HL-60/S4 (cell line): ENCODE measurements at regions not wholly inside any gene's neighbourhood (a gene's known extent, or its start where the extent isn't known, plus 50 kb on each side); places are given as distances from the start of the nearest gene placed in this dataset.
"Not testable (repeated sequence)": the region's sequence is repeated elsewhere in the genome, so short reads cannot be mapped to it uniquely, and the experiment has no call there.

ENCODE experiments used
- in situ Hi-C: fragments of 300-500 bp; cut with MboI; formaldehyde crosslinking; loops from 2 replicates; pipeline ENCODE4 v1.14.3; 2022; ENCODE audit warnings: low sequenced_read_pairs

GRCh38 chr1:58257003-58257402 lies 289.5 kb downstream of the OMA1 start:
- in situ Hi-C loops, result no loop called here

GRCh38 chr1:58256546-58256945 lies 290.0 kb downstream of the OMA1 start:
- in situ Hi-C loops, result no loop called here

DNA sequence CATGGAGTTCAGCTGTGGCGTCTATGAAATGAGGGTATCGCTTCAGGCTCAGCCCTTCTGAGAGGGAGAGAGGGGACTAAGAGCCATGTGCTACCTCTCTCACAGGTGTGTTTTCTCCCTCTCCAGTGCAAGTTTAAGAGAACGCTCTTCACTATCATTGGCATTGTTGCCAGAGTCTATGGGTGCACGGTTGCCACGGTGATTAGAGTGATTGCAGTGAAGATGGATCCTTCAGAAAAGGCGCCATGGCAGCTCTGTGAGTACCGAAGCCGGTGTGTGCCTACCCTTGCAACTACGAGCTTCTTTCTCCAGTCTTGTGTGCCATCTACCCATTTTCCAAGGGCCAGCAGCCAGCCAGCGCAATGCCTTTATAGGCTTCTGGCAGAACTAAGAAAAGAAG lies 290.5 kb downstream of the OMA1 start:
- in situ Hi-C loops, result no loop called here

GRCh38 chr1:58255192-58255591 lies 291.3 kb downstream of the OMA1 start:
- in situ Hi-C loops, result no loop called here

DNA sequence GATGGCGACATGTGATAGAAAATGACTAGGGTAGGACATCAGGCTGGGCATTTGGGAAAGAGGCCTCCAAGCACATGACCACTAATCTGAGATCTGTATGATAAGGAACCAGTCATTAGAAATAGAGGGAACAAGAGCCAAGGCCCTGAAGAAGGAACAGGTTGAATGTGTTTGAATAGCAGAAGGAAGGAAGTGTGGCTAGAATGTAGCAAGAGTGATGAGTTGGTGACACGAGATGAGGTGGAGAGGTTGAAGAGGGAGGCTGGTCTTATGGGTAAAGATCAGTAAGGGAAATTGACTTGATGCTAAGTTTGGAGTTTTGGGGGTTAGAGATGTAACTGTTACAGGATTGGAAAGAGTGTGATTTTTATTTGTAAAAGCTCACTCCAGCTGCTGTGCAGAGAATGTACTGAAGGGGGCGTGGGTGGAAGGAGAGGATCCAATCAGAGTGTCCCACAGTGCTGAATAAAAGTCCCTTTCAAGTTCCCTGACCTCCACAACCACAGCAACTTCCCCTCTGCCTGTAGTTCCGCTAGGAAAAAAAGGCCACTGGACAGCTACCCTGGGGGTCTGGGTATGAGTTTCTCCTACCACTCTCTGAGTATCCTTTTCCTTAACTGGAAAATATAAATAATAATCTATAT lies 295.0 kb downstream of the OMA1 start:
- in situ Hi-C loops, result no loop called here

- in situ Hi-C loops, result no loop called here
Observed at GRCh38 chr1:58250587-58250948, 296.0 kb downstream of the OMA1 start.

GRCh38 chr1:58249737-58250586 lies 296.6 kb downstream of the OMA1 start:
- in situ Hi-C loops, result no loop called here

DNA sequence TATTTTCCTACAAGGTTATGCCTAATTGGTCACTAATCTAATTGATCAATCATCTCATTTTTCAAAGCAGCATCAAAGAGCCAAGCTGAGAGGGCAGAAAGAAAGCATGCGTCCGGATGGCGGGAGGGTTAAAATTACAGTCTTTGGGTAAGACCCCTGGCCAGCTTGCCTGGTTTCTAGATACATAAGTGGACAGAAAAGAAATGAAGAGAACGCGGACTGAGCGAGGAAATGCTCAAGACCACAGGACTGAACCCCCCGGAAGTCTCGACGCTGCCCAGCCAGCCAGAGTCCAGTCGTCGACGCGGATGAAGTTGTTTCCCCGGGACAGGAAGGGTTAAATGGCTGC lies 297.2 kb downstream of the OMA1 start:
- in situ Hi-C loops, result no loop called here

DNA sequence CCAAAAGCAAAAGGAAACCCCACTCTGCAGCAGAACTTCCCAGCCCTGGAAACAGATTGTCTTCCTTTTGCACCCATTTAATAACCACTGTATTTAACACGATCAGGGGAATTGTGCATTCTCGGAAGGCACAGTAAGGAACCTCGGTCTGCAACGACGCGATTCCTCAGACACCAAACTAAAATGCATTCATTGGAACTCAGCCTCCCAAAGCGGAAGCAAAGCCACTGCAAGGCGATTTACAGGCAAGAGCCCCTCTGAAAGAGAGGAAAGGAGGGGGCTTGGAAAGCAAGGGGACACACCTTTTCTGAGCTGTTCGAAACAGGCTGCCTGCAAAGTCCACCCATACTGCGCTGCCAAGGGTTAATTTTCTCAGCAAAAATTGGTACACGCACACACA lies 297.7 kb downstream of the OMA1 start:
- in situ Hi-C loops, result no loop called here

GRCh38 chr1:58248072-58248471 lies 298.5 kb downstream of the OMA1 start:
- in situ Hi-C loops, result no loop called here

GRCh38 chr1:58246549-58246948 lies 300.0 kb downstream of the OMA1 start:
- in situ Hi-C loops, result no loop called here

DNA sequence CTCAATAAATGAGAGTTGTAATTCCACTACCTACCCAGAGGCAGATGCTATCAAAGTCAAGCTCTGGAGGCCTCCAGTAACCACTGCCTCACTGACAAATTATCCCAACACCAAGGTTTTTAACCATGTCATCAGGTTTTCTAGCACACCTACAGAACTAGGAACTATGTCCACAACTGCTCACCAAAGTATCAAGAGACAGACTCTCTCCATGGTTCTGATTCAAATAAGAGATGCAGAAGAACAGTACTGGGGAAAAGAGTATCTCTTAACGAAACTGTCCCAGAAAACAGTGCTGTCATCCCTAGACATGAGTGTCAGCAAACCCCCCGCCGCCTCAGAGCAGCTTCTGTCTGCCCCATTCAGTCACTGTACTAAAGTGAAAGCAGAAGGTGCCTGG lies 301.7 kb downstream of the OMA1 start:
- in situ Hi-C loops, result no loop called here

- in situ Hi-C loops, result no loop called here
Observed at GRCh38 chr1:58238846-58239245, 307.7 kb downstream of the OMA1 start.

GRCh38 chr1:58233729-58234128 lies 312.8 kb downstream of the OMA1 start:
- in situ Hi-C loops, result no loop called here

- in situ Hi-C loops, result no loop called here
Observed at GRCh38 chr1:58231204-58231603, 315.3 kb downstream of the OMA1 start.

- in situ Hi-C loops, result no loop called here
Observed at GRCh38 chr1:58227604-58228003, 318.9 kb downstream of the OMA1 start.

GRCh38 chr1:58223522-58223921 lies 323.0 kb downstream of the OMA1 start:
- in situ Hi-C loops, result no loop called here

GRCh38 chr1:58220836-58221472 lies 325.6 kb downstream of the OMA1 start:
- in situ Hi-C loops, result no loop called here

DNA sequence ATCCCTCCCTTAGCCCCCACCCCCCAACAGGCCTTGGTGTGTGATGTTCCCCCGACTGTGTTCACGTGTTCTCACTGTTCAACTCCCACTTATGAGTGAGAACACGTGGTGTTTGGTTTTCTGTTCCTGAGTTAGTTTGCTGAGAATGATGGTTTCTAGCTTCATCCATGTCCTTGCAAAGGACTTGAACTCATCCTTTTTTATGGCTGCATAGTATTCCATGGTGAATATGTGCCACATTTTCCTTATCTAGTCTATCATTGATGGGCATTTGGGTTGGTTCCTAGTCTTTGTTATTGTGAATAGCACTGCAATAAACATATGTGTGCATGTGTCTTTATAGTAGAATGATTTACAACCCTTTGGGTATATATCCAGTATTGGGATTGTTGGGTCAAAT lies 330.4 kb downstream of the OMA1 start:
- in situ Hi-C loops, result not testable (repeated sequence)

DNA sequence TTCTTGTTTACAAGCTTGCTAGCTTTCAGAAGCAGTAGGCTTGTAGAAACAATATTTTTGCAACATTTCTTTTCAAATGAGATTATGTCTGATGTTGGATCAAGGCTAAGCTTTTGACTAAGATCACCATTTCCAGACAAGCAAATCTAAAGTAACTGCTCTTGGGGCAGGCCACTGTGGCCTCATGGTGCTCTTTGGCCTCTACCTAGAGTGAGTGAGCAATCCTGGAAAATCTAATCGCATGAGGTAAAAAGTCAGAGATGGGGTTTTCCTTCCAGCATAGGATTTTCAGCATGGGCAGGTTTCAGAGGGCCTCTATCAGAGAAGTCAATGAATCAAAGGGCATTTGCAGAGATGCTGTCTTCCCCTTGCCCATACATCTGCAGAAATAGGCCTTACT lies 331.9 kb downstream of the OMA1 start:
- in situ Hi-C loops, result no loop called here

DNA sequence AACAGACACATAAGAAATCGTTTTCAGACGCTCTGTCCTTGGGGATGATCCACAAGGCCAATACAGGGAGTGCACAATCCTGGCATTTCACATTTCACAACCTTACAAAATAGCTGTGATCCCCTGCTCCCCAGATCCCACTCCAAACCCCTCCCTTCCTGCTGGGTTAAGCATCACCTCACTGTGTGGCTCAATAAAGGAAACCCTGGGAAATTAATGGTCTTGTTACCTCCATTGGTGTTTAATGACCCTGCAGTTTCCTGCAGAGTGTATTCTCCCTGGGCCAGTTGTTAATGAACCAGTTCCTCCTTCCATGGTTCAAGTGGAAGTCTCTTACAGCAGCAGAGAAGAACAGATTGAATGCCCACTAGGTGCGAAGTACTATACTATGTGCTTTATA lies 334.7 kb downstream of the OMA1 start:
- in situ Hi-C loops, result no loop called here

DNA sequence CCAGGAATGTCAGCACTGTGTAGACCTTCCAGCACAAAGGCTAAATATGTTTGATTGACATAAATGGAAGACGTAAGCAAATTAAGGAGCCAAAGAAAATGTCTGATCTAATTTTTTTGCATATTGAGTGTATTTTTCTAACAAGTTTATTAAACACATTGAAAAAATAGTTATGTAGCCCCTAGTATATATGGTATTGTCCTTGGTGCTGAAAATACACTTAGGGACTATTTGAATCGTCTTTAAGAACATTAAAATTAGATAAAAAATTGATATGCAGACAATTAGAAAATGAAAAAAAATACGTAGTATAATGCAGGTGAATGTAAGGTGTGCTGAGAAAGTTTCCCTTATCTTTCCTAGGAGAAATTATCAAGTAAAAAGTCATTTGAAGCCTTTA lies 337.0 kb downstream of the OMA1 start:
- in situ Hi-C loops, result no loop called here
